ENCODE measurements at regions not wholly inside any gene's neighbourhood (a gene's known extent, or its start where the extent isn't known, plus 50 kb on each side); places are given as distances from the start of the nearest gene placed in this dataset.
A peak's percentile ranks its signal among the peaks of the same experiment; 100 is the strongest.
"Not testable (repeated sequence)": the region's sequence is repeated elsewhere in the genome, so short reads cannot be mapped to it uniquely, and the experiment has no call there.

- no peak for DNase-seq
These were observed 100.8 kb downstream of the CPN2 start for GRCh38 chr3:194250098-194251002.

GRCh38 chr3:194251007-194251406, 100.1 kb downstream of the CPN2 start:
- no peak for DNase-seq

- DNase-seq, result no peak
These were observed 99.7 kb downstream of the CPN2 start for GRCh38 chr3:194251461-194251860.

GRCh38 chr3:194251891-194252560, 99.1 kb downstream of the CPN2 start:
- DNase-seq, result no peak

- DNase-seq, result no peak
These were observed 97.9 kb downstream of the CPN2 start for GRCh38 chr3:194253270-194253669.

- DNase-seq, result no peak
These were observed 97.1 kb downstream of the CPN2 start for GRCh38 chr3:194254040-194254439.

GRCh38 chr3:194255252-194256039, 95.7 kb downstream of the CPN2 start:
- peak; percentile 56 to 64 for DNase-seq

GRCh38 chr3:194256040-194256945, 94.8 kb downstream of the CPN2 start:
- no peak for DNase-seq

GRCh38 chr3:194257151-194257621, 93.9 kb downstream of the CPN2 start:
- no peak for DNase-seq

GRCh38 chr3:194257916-194258668, 93.0 kb downstream of the CPN2 start:
- no peak for DNase-seq

GRCh38 chr3:194259982-194260766, 91.0 kb downstream of the CPN2 start:
- no peak for DNase-seq

GRCh38 chr3:194261581-194262063, 89.5 kb downstream of the CPN2 start:
- no peak for DNase-seq

GRCh38 chr3:194262176-194262924, 88.8 kb downstream of the CPN2 start:
- DNase-seq, result no peak

- DNase-seq, result no peak
These were observed 88.2 kb downstream of the CPN2 start for GRCh38 chr3:194262925-194263305.

GRCh38 chr3:194264631-194265504, 86.3 kb downstream of the CPN2 start:
- DNase-seq, result not testable (repeated sequence)

GRCh38 chr3:194265505-194265892, 85.6 kb downstream of the CPN2 start:
- DNase-seq, result no peak

- no peak for DNase-seq
These were observed 84.8 kb downstream of the CPN2 start for GRCh38 chr3:194265996-194266964.

Data from activated T-cell treated with anti-CD3 and anti-CD28 coated beads, Interleukin-2, amount 50 U/mL, for 48 hours (primary cell).